ENCODE measurements at regions not wholly inside any gene's neighbourhood (a gene's known extent, or its start where the extent isn't known, plus 50 kb on each side); places are given as distances from the start of the nearest gene placed in this dataset.

- TF ChIP-seq CTCF (IDR thresholded peaks at IDR 0.05; ENCODE audit: borderline replicate concordance, extremely low read depth, low read length, poor library complexity, severe bottlenecking) (peak; percentile 91), EZH2 (IDR thresholded peaks at IDR 0.05; ENCODE audit: borderline replicate concordance, low read depth, low read length, severe bottlenecking) (no peak)
Observed at GRCh38 chr13:31909864-31910551, 121.6 kb upstream of the FRY start.

Data from DND-41 (cell line).